ENCODE measurements at regions not wholly inside any gene's neighbourhood (a gene's known extent, or its start where the extent isn't known, plus 50 kb on each side); places are given as distances from the start of the nearest gene placed in this dataset.
"Not testable (repeated sequence)": the region's sequence is repeated elsewhere in the genome, so short reads cannot be mapped to it uniquely, and the experiment has no call there.

- no peaks in the 10 kb centered on the region for H3K36me3 ChIP-seq (ENCODE audit: insufficient read depth)
- no peaks in the 10 kb centered on the region for H4K20me1 ChIP-seq (ENCODE audit: insufficient read depth)
- no peaks in the 10 kb centered on the region for H3K4me1 ChIP-seq (ENCODE audit: low read depth, poor library complexity, severe bottlenecking)
- H3K4me3 ChIP-seq (IDR thresholded peaks at IDR 0.05; ENCODE audit: insufficient read depth, low read depth, low read length): no peak overlapping the region
- H3K79me2 ChIP-seq (ENCODE audit: insufficient read depth, low read depth): no peaks in the 10 kb centered on the region
- H3K27me3 ChIP-seq (ENCODE audit: insufficient read depth, low read depth): no peaks in the 10 kb centered on the region
- no peak overlapping the region for H3K9ac ChIP-seq
- no peak for TF ChIP-seq CTCF (conservative IDR thresholded peaks at IDR 0.05; ENCODE audit: low read depth, low read length)
- H2AFZ ChIP-seq (ENCODE audit: low read depth): no peak overlapping the region
- no peak overlapping the region for H3K27ac ChIP-seq
- no peak overlapping the region for H3K4me2 ChIP-seq
Measured at GRCh38 chr7:114180556-114181266, 233.9 kb upstream of the FOXP2 start.

- no peaks in the 10 kb centered on the region for H3K27me3 ChIP-seq (ENCODE audit: insufficient read depth, low read depth)
- H3K9ac ChIP-seq: no peak overlapping the region
- TF ChIP-seq CTCF (conservative IDR thresholded peaks at IDR 0.05; ENCODE audit: low read depth, low read length): no peak
- H3K4me3 ChIP-seq (IDR thresholded peaks at IDR 0.05; ENCODE audit: insufficient read depth, low read depth, low read length): no peak overlapping the region
- no peaks in the 10 kb centered on the region for H3K4me1 ChIP-seq (ENCODE audit: low read depth, poor library complexity, severe bottlenecking)
- H3K4me2 ChIP-seq: no peak overlapping the region
- no peaks in the 10 kb centered on the region for H3K36me3 ChIP-seq (ENCODE audit: insufficient read depth)
- H4K20me1 ChIP-seq (ENCODE audit: insufficient read depth): no peaks in the 10 kb centered on the region
- H3K27ac ChIP-seq: no peak overlapping the region
- no peaks in the 10 kb centered on the region for H3K79me2 ChIP-seq (ENCODE audit: insufficient read depth, low read depth)
- H2AFZ ChIP-seq (ENCODE audit: low read depth): no peak overlapping the region
Measured at GRCh38 chr7:114175125-114175524, 239.5 kb upstream of the FOXP2 start.

GRCh38 chr7:114173170-114173890, 241.3 kb upstream of the FOXP2 start:
- H3K9ac ChIP-seq: no peak overlapping the region
- H3K4me2 ChIP-seq: no peak overlapping the region
- no peaks in the 10 kb centered on the region for H3K79me2 ChIP-seq (ENCODE audit: insufficient read depth, low read depth)
- no peaks in the 10 kb centered on the region for H3K36me3 ChIP-seq (ENCODE audit: insufficient read depth)
- no peak overlapping the region for H3K4me3 ChIP-seq (IDR thresholded peaks at IDR 0.05; ENCODE audit: insufficient read depth, low read depth, low read length)
- no peaks in the 10 kb centered on the region for H4K20me1 ChIP-seq (ENCODE audit: insufficient read depth)
- no peak overlapping the region for H3K27ac ChIP-seq
- no peak for TF ChIP-seq CTCF (conservative IDR thresholded peaks at IDR 0.05; ENCODE audit: low read depth, low read length)
- H3K27me3 ChIP-seq (ENCODE audit: insufficient read depth, low read depth): no peaks in the 10 kb centered on the region
- no peaks in the 10 kb centered on the region for H3K4me1 ChIP-seq (ENCODE audit: low read depth, poor library complexity, severe bottlenecking)
- no peak overlapping the region for H2AFZ ChIP-seq (ENCODE audit: low read depth)

GRCh38 chr7:114169389-114169788, 245.2 kb upstream of the FOXP2 start:
- H2AFZ ChIP-seq (ENCODE audit: low read depth); H3K27ac ChIP-seq; H3K79me2 ChIP-seq (ENCODE audit: insufficient read depth, low read depth); H3K4me3 ChIP-seq (IDR thresholded peaks at IDR 0.05; ENCODE audit: insufficient read depth, low read depth, low read length); H3K9ac ChIP-seq; H3K4me2 ChIP-seq; H3K4me1 ChIP-seq (ENCODE audit: low read depth, poor library complexity, severe bottlenecking); H3K27me3 ChIP-seq (ENCODE audit: insufficient read depth, low read depth); H4K20me1 ChIP-seq (ENCODE audit: insufficient read depth); H3K36me3 ChIP-seq (ENCODE audit: insufficient read depth): not testable (repeated sequence)

GRCh38 chr7:114160925-114161324, 242.1 kb upstream of the PPP1R3A start:
- Histone ChIP-seq H2AFZ (ENCODE audit: low read depth) (no peak overlapping the region), H4K20me1 (ENCODE audit: insufficient read depth) (no peaks in the 10 kb centered on the region), H3K27me3 (ENCODE audit: insufficient read depth, low read depth) (no peaks in the 10 kb centered on the region), H3K9ac (no peak overlapping the region), H3K4me1 (ENCODE audit: low read depth, poor library complexity, severe bottlenecking) (peaks cover 3% of the 10 kb centered on the region), H3K4me2 (no peak overlapping the region), H3K36me3 (ENCODE audit: insufficient read depth) (no peaks in the 10 kb centered on the region), H3K79me2 (ENCODE audit: insufficient read depth, low read depth) (no peaks in the 10 kb centered on the region), H3K27ac (no peak overlapping the region), H3K4me3 (IDR thresholded peaks at IDR 0.05; ENCODE audit: insufficient read depth, low read depth, low read length) (no peak overlapping the region)
- no peak for TF ChIP-seq CTCF (conservative IDR thresholded peaks at IDR 0.05; ENCODE audit: low read depth, low read length)

Data from KMS-11 (cell line).